SK-N-SH (cell line): ENCODE measurements at regions not wholly inside any gene's neighbourhood (a gene's known extent, or its start where the extent isn't known, plus 50 kb on each side); places are given as distances from the start of the nearest gene placed in this dataset.

Source experiments
- CTCF ChIP-seq: fragments of 200-600 bp; sonication (generic); IDR thresholded peaks from 2 replicates; pipeline ENCODE4 v1.6.1; 2017; ENCODE audit warnings: antibody characterized with exemption, mild to moderate bottlenecking, moderate library complexity
- EZH2phosphoT487 ChIP-seq: fragments of 200-600 bp; sonication (generic); IDR thresholded peaks from 2 replicates; pipeline ENCODE4 v1.6.1; 2017; ENCODE audit warnings: low read depth, mixed run types, mild to moderate bottlenecking, antibody characterized with exemption, moderate library complexity, borderline replicate concordance
- FOXJ3 ChIP-seq: sonication (generic); formaldehyde crosslinking; IDR thresholded peaks from 2 replicates; pipeline ENCODE4 v1.5.1; 2020; ENCODE audit warnings: mild to moderate bottlenecking, missing genetic modification reagents
- MAX ChIP-seq: IDR thresholded peaks from 2 replicates; pipeline ENCODE4 v1.4.0; 2012; ENCODE audit warnings: low read depth
- PBX3 ChIP-seq: IDR thresholded peaks from 2 replicates; pipeline ENCODE4; 2012
- POLR2AphosphoS5 ChIP-seq: IDR thresholded peaks from 2 replicates; pipeline ENCODE4 v1.6.1; 2012; ENCODE audit warnings: low read depth, low read length
- SIN3A ChIP-seq: IDR thresholded peaks from 2 replicates; pipeline ENCODE4 v1.6.1; 2012; ENCODE audit warnings: low read depth, mild to moderate bottlenecking, low read length, moderate library complexity, borderline replicate concordance
- USF2 ChIP-seq: fragments of 150-350 bp; IDR thresholded peaks from 2 replicates; pipeline ENCODE4 v1.6.1; 2017; ENCODE audit warnings: antibody characterized with exemption, low read length, low read depth, borderline replicate concordance

GRCh38 chr2:219916726-219917440 is 289.5 kb downstream of the SLC4A3 start:
- TF ChIP-seq POLR2AphosphoS5, result no peak
- TF ChIP-seq CTCF, result no peak
- TF ChIP-seq PBX3, result no peak
- no peak for TF ChIP-seq FOXJ3
- no peak for TF ChIP-seq EZH2phosphoT487
- no peak for TF ChIP-seq USF2
- no peak for TF ChIP-seq SIN3A
- no peak for TF ChIP-seq MAX
